Tibial nerve (tissue), 4 donors: ENCODE measurements at regions not wholly inside any gene's neighbourhood (a gene's known extent, or its start where the extent isn't known, plus 50 kb on each side); places are given as distances from the start of the nearest gene placed in this dataset.

ENCODE experiments used
- DNase-seq, 2 donors: peaks; one replicate each; pipeline ENCODE4 v3.0.0-alpha.2; 2019; ENCODE audit warnings: low spot score in 2 of 2
- H3K27ac ChIP-seq, 4 donors: fragments of 200-600 bp; sonication (generic) in 3 of 4; one replicate each; pipeline ENCODE4 v1.5.1; 2017 to 2019; ENCODE audit warnings: mild to moderate bottlenecking in 1 of 4
- H3K27me3 ChIP-seq, 2 donors: fragments of 200-600 bp; sonication (generic) in 1 of 2; one replicate each; pipeline versions ENCODE4 v1.5.1 to v1.6.0; 2017 to 2019
- H3K36me3 ChIP-seq, 3 donors: fragments of 200-600 bp; sonication (generic); one replicate each; pipeline ENCODE4 v1.5.1; 2018 to 2019
- H3K4me1 ChIP-seq, 4 donors: fragments of 200-600 bp; sonication (generic) in 3 of 4; one replicate each; pipeline ENCODE4 v1.5.1; 2017 to 2019
- H3K4me3 ChIP-seq, 4 donors: fragments of 200-600 bp; sonication (generic) in 3 of 4; one replicate each; pipeline ENCODE4 v1.5.1; 2017 to 2019; ENCODE audit warnings: mild to moderate bottlenecking in 1 of 4, moderate library complexity in 1 of 4
- H3K9me3 ChIP-seq, 4 donors: fragments of 200-600 bp; sonication (generic) in 3 of 4; one replicate each; pipeline ENCODE4 v1.5.1; 2017 to 2019
- CTCF ChIP-seq, 5 experiments: fragments of 200-600 bp in 3 of 5; fragments of 450-650 bp in 2 of 5; sonication (generic) in 3 of 5; IDR thresholded peaks; one replicate each; pipeline ENCODE4 v1.5.1; 2016 to 2019; ENCODE audit warnings: antibody characterized with exemption in 5 of 5, mild to moderate bottlenecking in 3 of 5, moderate library complexity in 2 of 5
- EP300 ChIP-seq, 2 donors: sonication (generic); formaldehyde crosslinking; IDR thresholded peaks; one replicate each; pipeline ENCODE4 v1.6.1; 2017; ENCODE audit warnings: antibody characterized with exemption in 2 of 2, mild to moderate bottlenecking in 1 of 2
- POLR2A ChIP-seq, 2 donors: fragments of 450-650 bp; IDR thresholded peaks; one replicate each; pipeline ENCODE4 v1.6.1; 2017; ENCODE audit warnings: antibody characterized with exemption in 2 of 2, mild to moderate bottlenecking in 2 of 2, moderate library complexity in 2 of 2
- WGBS, 2 donors: methylation state at CpG; one replicate each; pipeline ENCODE4 v1.1.5; 2018; 5-methylcytosine and 5-hydroxymethylcytosine counted together

- Histone ChIP-seq H3K4me1 (no peaks in the 10 kb centered on the region), H3K9me3 (peaks cover 0 to 8% (median 0%) of the 10 kb centered on the region in 4 donors), H3K27me3 (no peaks in the 10 kb centered on the region), H3K36me3 (no peaks in the 10 kb centered on the region), H3K27ac (no peak overlapping the region), H3K4me3 (no peak overlapping the region)
- 33 to 43% methylated on average over 7 to 9 of the region's 9 CpGs for WGBS, 2 donors
- TF ChIP-seq CTCF (IDR thresholded peaks at IDR 0.05) (no peak), EP300 (IDR thresholded peaks at IDR 0.05) (no peak), POLR2A (IDR thresholded peaks at IDR 0.05) (no peak)
- DNase-seq, result no peak
Observed at GRCh38 chr11:45501392-45502225, 163.8 kb downstream of the CHST1 start.

DNA sequence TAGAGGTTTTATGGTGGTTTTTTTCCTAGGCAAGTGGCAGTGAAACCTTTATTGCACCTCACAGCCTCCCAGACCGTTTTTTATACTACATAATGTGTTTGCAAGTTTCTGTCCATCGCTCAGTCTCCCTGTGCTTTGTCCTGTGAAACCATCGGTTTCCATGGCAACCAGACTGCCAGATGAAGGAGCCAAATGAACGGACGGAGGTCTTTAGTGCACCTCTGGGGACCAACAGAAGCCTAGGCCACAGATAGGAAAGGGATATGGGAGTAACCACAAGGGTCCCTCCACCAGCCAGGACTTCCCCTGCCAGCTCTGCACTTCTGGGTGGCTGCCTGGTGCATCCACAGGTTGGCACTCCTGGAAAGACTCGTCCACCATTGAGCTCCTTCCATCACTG lies 165.0 kb downstream of the CHST1 start:
- TF ChIP-seq EP300 (IDR thresholded peaks at IDR 0.05) (no peak), POLR2A (IDR thresholded peaks at IDR 0.05) (no peak), CTCF (IDR thresholded peaks at IDR 0.05) (no peak)
- no peaks in the 10 kb centered on the region for H3K27me3 ChIP-seq
- H3K9me3 ChIP-seq, result peaks cover 0 to 6% (median 0%) of the 10 kb centered on the region in 4 donors
- 49 to 54% methylated on average over 6 of the region's 6 CpGs for WGBS, 2 donors
- no peak overlapping the region for H3K4me3 ChIP-seq
- H3K4me1 ChIP-seq, result no peaks in the 10 kb centered on the region
- H3K36me3 ChIP-seq, result no peaks in the 10 kb centered on the region
- DNase-seq, result no peak
- no peak overlapping the region for H3K27ac ChIP-seq

DNA sequence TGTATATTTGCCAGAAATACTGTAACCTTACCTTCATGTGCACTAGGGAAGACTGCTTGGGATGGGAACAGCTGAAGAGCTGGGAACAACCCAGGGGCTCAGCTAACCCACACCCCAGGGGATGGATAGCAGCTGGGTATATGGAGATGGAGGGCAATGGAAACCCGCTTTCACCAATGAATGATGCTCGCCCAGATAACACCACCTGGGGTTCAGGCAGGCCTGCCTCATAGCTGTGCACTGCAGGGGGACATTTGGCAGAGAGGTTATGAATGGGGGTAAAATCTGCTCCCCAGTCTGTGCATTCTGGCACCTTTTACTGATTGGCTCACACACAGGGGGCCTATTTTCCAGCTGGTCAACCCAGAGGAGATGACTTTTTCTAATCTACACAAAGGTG lies 170.7 kb downstream of the CHST1 start:
- Histone ChIP-seq H3K4me3 (no peak overlapping the region), H3K9me3 (no peaks in the 10 kb centered on the region), H3K4me1 (no peaks in the 10 kb centered on the region), H3K36me3 (no peaks in the 10 kb centered on the region), H3K27me3 (no peaks in the 10 kb centered on the region), H3K27ac (no peak overlapping the region)
- WGBS, 2 donors, result 92 to 100% methylated on average over 2 of the region's 2 CpGs
- no peak for TF ChIP-seq POLR2A (IDR thresholded peaks at IDR 0.05)
- TF ChIP-seq EP300 (IDR thresholded peaks at IDR 0.05), result no peak
- TF ChIP-seq CTCF (IDR thresholded peaks at IDR 0.05), result no peak
- no peak for DNase-seq

DNA sequence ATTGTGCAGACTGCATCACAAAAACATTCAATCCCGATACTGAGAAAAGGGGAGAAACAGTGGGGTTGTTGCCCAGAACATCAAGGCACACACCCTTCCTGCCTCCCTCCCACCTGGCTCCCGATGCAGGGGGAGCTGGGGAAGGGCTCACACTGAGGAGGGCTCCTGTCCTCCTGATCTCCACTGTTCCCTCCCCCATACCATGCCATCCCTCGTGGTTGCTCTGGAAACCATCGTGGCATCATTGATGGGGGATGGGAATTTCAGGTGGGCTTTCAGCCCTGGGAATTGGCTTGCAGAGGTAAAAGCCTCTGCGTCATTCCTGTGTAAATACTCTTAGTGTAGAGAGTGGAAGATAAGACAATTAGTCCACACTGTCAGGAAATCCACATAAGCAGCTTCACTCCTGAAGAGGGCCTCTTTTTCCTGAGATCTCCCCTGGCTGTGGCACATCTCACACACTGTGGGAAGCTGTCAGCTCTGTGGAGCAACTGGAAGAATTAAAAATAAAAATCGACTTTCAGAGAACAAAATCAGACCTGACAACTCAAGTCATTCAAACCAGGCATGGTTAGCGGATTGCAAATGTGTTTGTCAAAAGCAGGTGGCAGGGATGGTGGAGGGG lies 176.0 kb downstream of the CHST1 start:
- no peak overlapping the region for H3K4me3 ChIP-seq
- 49 to 52% methylated on average over 7 of the region's 7 CpGs for WGBS, 2 donors
- no peak for TF ChIP-seq CTCF (IDR thresholded peaks at IDR 0.05)
- no peak for TF ChIP-seq POLR2A (IDR thresholded peaks at IDR 0.05)
- TF ChIP-seq EP300 (IDR thresholded peaks at IDR 0.05), result no peak
- no peaks in the 10 kb centered on the region for H3K27me3 ChIP-seq
- no peaks in the 10 kb centered on the region for H3K36me3 ChIP-seq
- no peak for DNase-seq
- no peaks in the 10 kb centered on the region for H3K4me1 ChIP-seq
- no peaks in the 10 kb centered on the region for H3K9me3 ChIP-seq
- no peak overlapping the region for H3K27ac ChIP-seq

DNA sequence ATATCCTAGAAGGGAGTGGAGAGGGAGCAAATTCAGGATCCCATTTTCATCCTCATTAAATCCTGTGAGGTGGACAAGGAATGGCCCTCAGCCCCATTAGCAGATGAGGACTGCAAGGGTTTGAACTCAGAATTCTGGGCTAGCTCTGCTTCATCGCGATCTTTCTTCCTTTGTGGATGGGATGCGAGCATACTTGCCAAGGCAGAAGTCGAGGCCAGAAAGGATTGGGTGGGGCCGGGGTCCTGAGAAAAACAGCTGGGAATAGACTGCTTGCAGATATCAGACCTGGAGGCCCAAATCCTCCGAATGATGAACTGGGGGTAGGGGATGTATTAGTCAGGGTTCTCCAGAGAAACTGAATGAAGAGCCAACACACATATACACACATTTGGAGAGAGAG lies 179.0 kb downstream of the CHST1 start:
- Histone ChIP-seq H3K4me1 (no peaks in the 10 kb centered on the region), H3K27ac (no peak overlapping the region), H3K9me3 (no peaks in the 10 kb centered on the region), H3K4me3 (no peak overlapping the region), H3K27me3 (no peaks in the 10 kb centered on the region), H3K36me3 (no peaks in the 10 kb centered on the region)
- WGBS, 2 donors, result 86 to 87% methylated on average over 6 of the region's 6 CpGs
- no peak for DNase-seq
- no peak for TF ChIP-seq POLR2A (IDR thresholded peaks at IDR 0.05)
